Lower leg skin (tissue), 3 donors: ENCODE measurements at regions not wholly inside any gene's neighbourhood (a gene's known extent, or its start where the extent isn't known, plus 50 kb on each side); places are given as distances from the start of the nearest gene placed in this dataset.
"Not testable (repeated sequence)": the region's sequence is repeated elsewhere in the genome, so short reads cannot be mapped to it uniquely, and the experiment has no call there.

Source experiments
- CTCF ChIP-seq, 3 donors: fragments of 450-650 bp; IDR thresholded peaks; one replicate each; pipeline ENCODE4 v1.5.1; 2016; ENCODE audit warnings: antibody characterized with exemption in 3 of 3, mild to moderate bottlenecking in 3 of 3, moderate library complexity in 2 of 3
- POLR2A ChIP-seq, 2 donors: fragments of 450-650 bp; IDR thresholded peaks; one replicate each; pipeline ENCODE4 v1.6.1; 2016 to 2017; ENCODE audit warnings: antibody characterized with exemption in 2 of 2, mild to moderate bottlenecking in 1 of 2, moderate library complexity in 1 of 2

GRCh38 chr7:79400-80055 is 112.8 kb upstream of the FAM20C start:
- TF ChIP-seq POLR2A, CTCF (IDR thresholded peaks at IDR 0.05): not testable (repeated sequence)
